Activated naive CD8-positive, alpha-beta T cell treated with anti-CD3 and anti-CD28 coated beads, Interleukin-2, amount 50 U/mL, for 24 hours (primary cell): ENCODE measurements at regions not wholly inside any gene's neighbourhood (a gene's known extent, or its start where the extent isn't known, plus 50 kb on each side); places are given as distances from the start of the nearest gene placed in this dataset.
A peak's percentile ranks its signal among the peaks of the same experiment; 100 is the strongest.

Experiments
- ATAC-seq: fragments of 150-1000 bp; cut with Tn5 transposase; one replicate; pipeline ENCODE4 v1.10.0; 2021
- DNase-seq: peaks from one replicate; pipeline ENCODE4 v3.0.0; 2021
- H3K27ac Mint-ChIP-seq: one replicate; pipeline ENCODE4 v1.8.0; 2021; ENCODE audit warnings: mild to moderate bottlenecking, mixed read lengths
- H3K27me3 Mint-ChIP-seq: one replicate; pipeline ENCODE4 v1.8.0; 2021; ENCODE audit warnings: mixed read lengths
- H3K36me3 Mint-ChIP-seq: one replicate; pipeline ENCODE4 v1.8.0; 2021; ENCODE audit warnings: low read depth, mixed read lengths
- H3K4me1 Mint-ChIP-seq: one replicate; pipeline ENCODE4 v1.8.0; 2021; ENCODE audit warnings: mixed read lengths
- H3K4me3 Mint-ChIP-seq: one replicate; pipeline ENCODE4 v1.8.0; 2021; ENCODE audit warnings: mild to moderate bottlenecking, moderate library complexity, mixed read lengths
- H3K9me3 Mint-ChIP-seq: one replicate; pipeline ENCODE4 v1.8.0; 2021; ENCODE audit warnings: mixed read lengths

DNA sequence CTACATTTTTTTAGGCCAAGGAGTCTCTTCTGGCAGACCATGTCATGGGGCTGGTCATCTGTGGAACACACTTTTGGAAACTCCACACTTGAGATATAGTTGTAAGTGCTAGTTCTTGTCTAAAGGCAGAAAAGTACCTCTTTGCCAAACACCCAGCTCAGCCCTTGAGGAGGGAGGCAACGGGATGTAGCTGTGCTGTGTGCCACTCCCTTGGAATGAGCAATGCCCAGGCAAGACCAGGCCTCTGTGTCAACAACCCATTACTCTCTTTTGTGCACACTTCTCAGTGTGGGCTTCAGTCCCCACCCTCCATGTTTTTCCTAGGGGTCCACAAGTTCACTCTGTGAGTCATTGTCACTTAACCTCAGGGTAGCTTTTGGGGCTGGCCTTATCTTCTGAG is 528.3 kb upstream of the CFAP20DC start:
- Mint-ChIP-seq H3K4me1 (no peaks in the 10 kb centered on the region), H3K4me3 (no peak overlapping the region), H3K27ac (no peak overlapping the region), H3K9me3 (peaks cover 10% of the 10 kb centered on the region), H3K27me3 (no peaks in the 10 kb centered on the region), H3K36me3 (no peaks in the 10 kb centered on the region)
- ATAC-seq: no peak
- no peak for DNase-seq

DNA sequence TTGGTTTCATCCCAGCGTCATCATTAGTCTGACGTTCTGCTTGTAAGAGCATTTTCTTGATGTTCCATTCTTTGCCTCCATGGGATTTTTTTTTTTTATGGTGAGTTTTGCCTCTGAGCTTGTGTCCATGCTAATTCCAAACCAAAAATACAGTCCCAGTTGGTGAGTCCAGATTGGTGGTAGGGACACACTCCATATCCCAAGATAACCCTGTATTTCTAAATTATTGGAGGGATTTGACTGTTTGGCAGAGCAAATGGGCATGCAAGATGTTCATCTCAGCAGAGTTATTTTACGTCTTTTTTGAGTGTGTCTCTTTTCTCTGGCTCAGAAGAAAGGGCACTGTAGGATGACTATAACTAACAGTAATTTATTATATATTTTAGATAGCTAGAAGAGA is 526.8 kb upstream of the CFAP20DC start:
- no peak overlapping the region for H3K4me3 Mint-ChIP-seq
- DNase-seq (no peak), ATAC-seq (no peak)
- H3K36me3 Mint-ChIP-seq: no peaks in the 10 kb centered on the region
- H3K9me3 Mint-ChIP-seq: no peaks in the 10 kb centered on the region
- no peak overlapping the region for H3K27ac Mint-ChIP-seq
- peaks cover 3% of the 10 kb centered on the region for H3K4me1 Mint-ChIP-seq
- H3K27me3 Mint-ChIP-seq: no peaks in the 10 kb centered on the region

DNA sequence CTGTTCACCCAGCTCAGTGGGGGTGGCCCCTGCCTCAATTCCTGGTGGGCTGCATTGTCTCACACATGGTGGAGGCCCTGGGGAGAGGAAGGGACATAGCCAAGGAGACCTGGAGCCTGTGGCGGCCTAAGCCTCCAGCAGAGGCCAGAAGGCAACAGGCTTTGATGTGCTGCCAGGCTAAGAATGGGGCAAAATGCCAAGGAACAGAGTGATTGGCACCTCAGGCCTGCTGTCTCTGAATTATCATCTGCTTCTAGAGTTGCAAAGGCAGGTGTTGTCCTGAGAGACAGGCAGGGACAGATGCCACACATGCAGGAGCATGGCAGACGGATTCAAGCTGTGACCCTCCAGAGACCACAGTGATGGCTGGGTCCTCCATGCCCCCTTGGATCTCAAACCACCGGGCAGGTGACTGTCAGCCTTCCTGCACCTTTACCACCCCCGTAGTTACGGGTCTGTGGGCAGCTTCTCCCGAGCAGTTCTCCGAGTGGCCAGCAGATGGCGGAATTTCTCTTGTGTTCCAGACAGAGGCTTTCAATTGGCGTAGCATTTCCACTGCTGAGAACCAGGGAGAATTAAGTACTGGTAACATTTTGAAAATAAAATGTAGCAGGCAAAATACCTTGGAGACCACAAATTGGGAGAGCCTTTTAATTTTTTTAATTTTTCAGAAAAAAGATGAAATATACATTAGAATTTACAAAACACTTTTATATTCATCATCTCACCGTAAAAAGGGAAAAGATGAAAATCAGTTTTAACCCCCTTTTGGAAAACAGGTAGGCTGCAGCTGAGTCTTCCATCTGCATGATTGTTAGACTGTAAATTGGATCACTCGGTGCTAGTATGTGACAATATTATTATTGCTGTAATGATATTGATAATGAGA is 525.5 kb upstream of the CFAP20DC start:
- peak; percentile 63 for ATAC-seq
- Mint-ChIP-seq H3K4me3 (no peak overlapping the region), H3K4me1 (peaks cover 3% of the 10 kb centered on the region), H3K27me3 (no peaks in the 10 kb centered on the region), H3K27ac (no peak overlapping the region), H3K36me3 (no peaks in the 10 kb centered on the region), H3K9me3 (no peaks in the 10 kb centered on the region)
- peak; percentile 90 for DNase-seq

DNA sequence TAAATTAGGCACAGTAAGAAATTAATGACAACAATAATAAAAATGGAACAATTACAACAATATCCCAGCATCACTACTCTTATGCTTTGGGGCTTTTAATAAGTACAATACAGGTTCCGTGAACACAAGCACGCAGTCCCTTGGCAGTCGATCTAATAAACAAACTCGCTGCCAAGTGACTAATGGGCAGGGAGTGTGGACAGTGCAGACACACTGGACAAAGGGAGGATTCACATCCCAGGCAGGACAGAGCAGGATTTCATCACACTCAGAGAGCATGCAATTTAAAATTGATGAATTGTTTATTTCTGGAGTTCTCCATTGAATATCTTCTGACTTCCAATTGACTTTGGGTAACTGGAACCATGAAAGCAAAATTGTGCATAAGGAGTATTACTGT is 524.1 kb upstream of the CFAP20DC start:
- Mint-ChIP-seq H3K4me1 (peaks cover 3% of the 10 kb centered on the region), H3K27ac (no peak overlapping the region), H3K27me3 (no peaks in the 10 kb centered on the region), H3K4me3 (no peak overlapping the region), H3K9me3 (no peaks in the 10 kb centered on the region), H3K36me3 (no peaks in the 10 kb centered on the region)
- ATAC-seq (no peak), DNase-seq (no peak)

DNA sequence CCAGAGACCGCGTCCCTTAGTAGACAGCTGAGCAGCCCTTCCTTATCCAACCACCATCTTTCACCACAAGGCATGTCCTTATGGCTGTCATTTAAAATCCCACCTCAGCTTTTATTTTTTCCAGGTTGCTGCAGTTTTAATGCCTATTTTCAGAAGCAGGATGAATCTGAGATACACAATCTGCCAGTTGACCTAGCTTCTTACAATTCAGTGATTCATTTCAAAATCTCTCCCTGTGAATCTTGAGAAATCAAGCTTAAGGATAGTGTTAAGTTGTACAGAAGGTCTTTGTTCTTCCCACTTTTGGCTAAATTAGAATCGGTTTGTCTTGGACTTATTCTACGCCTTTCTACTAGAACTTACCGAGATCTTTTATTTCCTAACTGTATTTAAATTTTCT is 522.3 kb upstream of the CFAP20DC start:
- no peak for ATAC-seq
- DNase-seq: no peak
- Mint-ChIP-seq H3K4me3 (no peak overlapping the region), H3K27me3 (no peaks in the 10 kb centered on the region), H3K36me3 (no peaks in the 10 kb centered on the region), H3K9me3 (no peaks in the 10 kb centered on the region), H3K4me1 (peaks cover 3% of the 10 kb centered on the region), H3K27ac (peak overlapping the region; percentile 41)

DNA sequence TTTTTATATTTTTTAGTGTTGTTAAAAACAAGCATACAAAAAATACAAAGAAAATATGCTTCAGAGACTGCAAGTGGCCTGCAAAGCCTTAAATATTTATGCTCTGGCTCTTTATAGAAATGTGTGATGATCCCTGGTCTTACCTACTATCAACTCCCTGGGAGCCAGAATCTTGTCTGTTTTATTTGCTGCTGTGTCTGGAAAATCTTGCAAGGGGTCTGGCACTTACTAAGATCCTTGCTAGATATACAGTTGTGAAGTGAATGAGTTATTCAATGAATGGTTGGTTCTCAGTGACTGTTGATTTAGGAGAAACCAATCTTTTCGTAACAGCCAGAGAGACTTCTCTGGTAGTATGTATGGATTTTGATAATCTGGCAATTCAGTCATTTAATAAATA is 521.0 kb upstream of the CFAP20DC start:
- no peaks in the 10 kb centered on the region for H3K27me3 Mint-ChIP-seq

DNA sequence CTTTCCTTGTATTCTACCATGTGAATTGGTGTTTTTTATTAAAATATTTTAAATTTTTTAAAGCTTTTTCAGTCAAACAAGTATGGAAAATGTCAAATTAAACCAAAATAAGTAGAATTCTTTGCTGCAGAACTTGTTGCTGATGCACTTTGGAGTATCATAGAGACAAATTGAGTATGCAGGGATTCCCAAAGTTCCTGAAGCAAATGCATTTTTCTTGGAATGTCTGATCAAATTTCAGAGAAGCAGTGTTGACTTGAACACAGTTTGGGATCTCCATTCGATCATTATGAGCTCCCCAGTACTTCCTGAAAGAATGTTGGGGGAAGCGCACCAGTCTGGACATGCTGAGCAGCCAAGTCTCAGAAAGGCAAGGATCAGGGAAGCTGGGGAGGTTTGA is 517.8 kb upstream of the CFAP20DC start:
- DNase-seq (no peak), ATAC-seq (no peak)
- H3K4me1 Mint-ChIP-seq: peaks cover 10% of the 10 kb centered on the region
- no peaks in the 10 kb centered on the region for H3K9me3 Mint-ChIP-seq
- no peak overlapping the region for H3K4me3 Mint-ChIP-seq
- no peaks in the 10 kb centered on the region for H3K36me3 Mint-ChIP-seq
- no peak overlapping the region for H3K27ac Mint-ChIP-seq
- H3K27me3 Mint-ChIP-seq: no peaks in the 10 kb centered on the region

More for the DNA sequence above, 521.0 kb upstream of the CFAP20DC start:
- no peak for ATAC-seq
- DNase-seq: no peak
- Mint-ChIP-seq H3K9me3 (no peaks in the 10 kb centered on the region), H3K4me1 (peaks cover 10% of the 10 kb centered on the region), H3K27ac (no peak overlapping the region), H3K4me3 (no peak overlapping the region), H3K36me3 (no peaks in the 10 kb centered on the region)

DNA sequence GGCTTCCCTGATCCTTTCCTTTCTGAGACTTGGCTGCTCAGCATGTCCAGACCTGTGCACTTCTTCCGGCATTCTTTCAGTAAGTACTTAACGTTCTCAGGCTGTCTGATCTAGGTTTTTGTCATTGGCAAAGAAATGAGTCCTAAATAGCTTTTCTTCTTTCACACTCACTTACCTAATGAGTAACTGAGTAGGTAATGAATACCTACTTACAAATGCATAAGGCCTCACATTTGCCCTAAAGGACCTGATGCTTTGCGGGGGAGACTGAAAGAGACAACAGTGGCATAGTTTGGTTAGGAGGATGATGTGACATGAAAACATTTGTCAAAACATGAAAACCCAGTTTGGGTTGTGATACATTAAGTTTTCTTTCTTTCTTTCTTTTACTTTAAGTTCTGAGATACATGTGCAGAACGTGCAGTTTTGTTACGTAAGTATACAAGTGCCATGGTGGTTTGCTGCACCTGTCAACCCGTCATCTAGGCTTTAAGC is 516.7 kb upstream of the CFAP20DC start:
- ATAC-seq (peak; percentile 59), DNase-seq (no peak)
- Mint-ChIP-seq H3K9me3 (no peaks in the 10 kb centered on the region), H3K4me1 (peaks cover 7% of the 10 kb centered on the region), H3K27ac (no peak overlapping the region), H3K27me3 (no peaks in the 10 kb centered on the region), H3K36me3 (no peaks in the 10 kb centered on the region), H3K4me3 (no peak overlapping the region)

DNA sequence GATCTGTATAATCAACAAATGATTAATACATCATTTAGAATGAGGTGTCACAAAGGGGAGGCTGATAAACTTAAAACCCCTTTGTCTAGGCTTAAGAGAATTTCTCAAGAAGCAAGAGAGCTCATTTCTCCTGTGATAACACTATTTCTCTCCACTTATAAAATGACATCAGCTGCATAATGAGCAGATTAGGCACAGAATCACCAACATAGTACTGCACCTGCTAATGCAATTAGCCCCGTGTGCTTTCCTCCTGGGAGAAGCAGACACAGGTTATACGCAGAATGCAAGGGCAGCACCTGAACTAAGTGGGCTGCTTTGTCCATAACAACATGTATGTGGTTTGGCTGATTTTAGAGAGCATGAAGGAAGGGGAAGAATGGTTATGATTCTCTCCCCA is 515.3 kb upstream of the CFAP20DC start:
- no peaks in the 10 kb centered on the region for H3K9me3 Mint-ChIP-seq
- no peak overlapping the region for H3K4me3 Mint-ChIP-seq
- ATAC-seq (no peak), DNase-seq (no peak)
- no peak overlapping the region for H3K27ac Mint-ChIP-seq
- H3K36me3 Mint-ChIP-seq: no peaks in the 10 kb centered on the region
- H3K27me3 Mint-ChIP-seq: no peaks in the 10 kb centered on the region
- H3K4me1 Mint-ChIP-seq: peaks cover 11% of the 10 kb centered on the region

DNA sequence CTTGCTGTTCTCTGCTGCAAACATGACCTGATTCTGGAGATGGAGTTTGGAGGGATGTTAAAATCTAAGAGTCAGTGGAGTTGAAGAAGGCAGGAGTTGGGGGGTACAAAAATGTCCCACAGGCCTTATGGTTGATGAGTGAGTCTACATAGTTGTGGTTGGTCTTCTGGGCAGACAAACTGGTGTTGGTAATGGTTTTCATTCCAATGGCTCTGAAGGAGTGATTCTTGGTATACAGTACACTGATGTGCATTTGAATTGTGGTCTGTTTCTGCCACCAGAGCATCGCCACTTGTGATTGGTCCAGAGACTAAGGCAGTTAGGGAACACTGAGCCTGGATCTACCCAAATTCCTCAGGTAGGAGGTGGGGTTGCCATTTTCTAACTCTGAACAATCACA is 514.1 kb upstream of the CFAP20DC start:
- ATAC-seq (no peak), DNase-seq (no peak)
- Mint-ChIP-seq H3K27ac (no peak overlapping the region), H3K9me3 (no peaks in the 10 kb centered on the region), H3K4me1 (peaks cover 23% of the 10 kb centered on the region), H3K27me3 (no peaks in the 10 kb centered on the region), H3K4me3 (no peak overlapping the region), H3K36me3 (no peaks in the 10 kb centered on the region)

DNA sequence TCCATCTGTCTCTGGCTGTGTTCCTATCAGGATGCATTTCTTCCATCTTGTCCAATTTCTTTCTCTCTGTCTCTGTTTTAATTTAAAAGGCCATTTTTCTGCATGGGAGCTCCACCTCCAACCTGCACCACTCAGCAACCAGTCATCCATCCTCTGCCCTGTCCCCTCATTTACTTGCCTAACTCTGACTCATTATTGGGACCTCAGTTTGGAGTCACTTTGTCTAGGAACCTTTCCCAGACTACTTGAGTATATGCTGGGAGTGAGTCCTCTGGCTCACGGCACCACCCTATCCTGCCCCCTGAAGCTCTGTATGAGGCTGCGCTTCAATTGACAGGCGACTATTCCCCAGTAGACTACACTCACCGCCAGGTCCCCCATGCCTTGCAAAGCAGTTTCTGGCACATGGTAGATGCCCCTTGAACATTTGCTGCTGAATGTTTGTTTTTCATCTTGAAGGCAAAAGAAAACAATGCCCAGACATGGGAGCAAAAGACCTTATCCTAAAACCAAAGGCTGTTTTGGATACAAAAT is 513.3 kb upstream of the CFAP20DC start:
- Mint-ChIP-seq H3K9me3 (no peaks in the 10 kb centered on the region), H3K36me3 (no peaks in the 10 kb centered on the region), H3K4me3 (no peak overlapping the region), H3K27ac (no peak overlapping the region), H3K27me3 (no peaks in the 10 kb centered on the region), H3K4me1 (peaks cover 26% of the 10 kb centered on the region)
- DNase-seq (no peak), ATAC-seq (no peak)

DNA sequence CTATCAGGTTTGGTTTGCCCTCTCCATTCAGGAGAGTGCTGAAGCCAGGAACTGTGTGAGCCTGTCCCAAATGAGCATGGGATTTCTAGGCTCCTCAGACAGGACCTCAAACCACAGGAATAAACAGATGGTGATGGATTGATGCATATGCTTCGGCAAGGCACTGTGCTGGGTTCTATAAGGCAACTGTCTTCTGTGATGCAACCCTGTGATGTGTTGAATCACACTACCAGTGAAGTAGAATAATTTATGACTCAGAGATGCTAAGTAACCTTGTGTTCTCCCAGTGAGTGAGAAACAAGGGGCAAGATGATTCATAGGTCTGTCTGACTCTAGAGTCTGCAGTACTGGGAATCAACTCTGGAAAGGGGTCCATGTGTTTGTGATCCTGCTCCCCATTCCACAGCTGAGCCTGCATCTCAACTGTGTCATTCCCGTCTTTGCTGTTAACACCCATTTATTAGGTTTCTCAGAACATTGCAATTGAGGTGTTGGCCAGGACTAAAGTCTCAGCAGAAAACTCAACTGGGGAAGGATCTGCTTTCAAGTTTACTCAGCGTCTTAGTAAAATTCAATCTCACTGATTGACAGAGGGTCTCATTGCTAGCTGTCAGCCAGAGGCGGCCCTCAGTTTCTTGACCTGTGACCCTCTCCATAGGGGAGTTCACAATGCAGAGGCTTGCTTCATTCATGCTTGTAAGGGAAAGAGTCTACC is 510.1 kb upstream of the CFAP20DC start:
- ATAC-seq (peak; percentile 98), DNase-seq (peak; percentile 30)
- Mint-ChIP-seq H3K4me3 (no peak overlapping the region), H3K36me3 (no peaks in the 10 kb centered on the region), H3K27ac (peak overlapping the region; percentile 93), H3K4me1 (peaks cover 20% of the 10 kb centered on the region), H3K9me3 (peaks cover 5% of the 10 kb centered on the region), H3K27me3 (no peaks in the 10 kb centered on the region)

DNA sequence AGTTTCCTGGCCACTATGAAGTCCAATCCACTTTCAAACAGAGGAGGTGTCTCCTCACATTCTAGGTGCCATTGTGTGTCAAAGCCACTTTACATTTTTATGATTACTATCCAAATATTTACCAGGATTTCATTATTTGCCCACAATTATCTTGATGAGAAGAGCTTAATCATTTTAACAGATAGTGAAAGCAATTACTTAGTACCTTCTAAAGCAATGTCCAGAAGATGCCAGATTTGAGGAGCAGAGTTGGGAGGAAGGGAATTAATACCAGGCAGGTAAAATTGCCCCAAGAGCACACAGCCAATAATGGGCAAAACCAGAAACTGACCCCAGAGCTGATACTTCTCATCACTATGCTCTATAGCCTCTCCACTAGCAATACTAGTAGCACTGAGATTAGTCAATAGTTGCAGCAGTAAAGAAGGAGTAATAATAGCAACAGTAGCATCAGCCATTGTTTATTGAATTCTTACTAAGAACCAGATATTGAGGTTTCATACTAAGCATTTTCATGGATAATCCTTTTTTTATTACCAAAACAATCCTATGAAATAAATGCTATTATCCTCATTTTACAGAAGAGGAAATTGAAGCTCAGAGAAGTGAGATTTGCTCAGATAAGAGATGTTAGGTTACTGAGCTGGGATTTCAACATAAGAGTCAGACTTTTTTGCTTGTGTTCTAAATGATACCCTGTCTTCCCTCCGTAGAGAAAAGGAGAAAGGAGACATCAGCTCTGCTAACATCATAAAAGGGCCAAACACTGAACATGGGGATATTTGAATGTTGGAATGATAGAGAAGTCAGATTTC is 509.3 kb upstream of the CFAP20DC start:
- Mint-ChIP-seq H3K4me1 (peaks cover 20% of the 10 kb centered on the region), H3K27me3 (no peaks in the 10 kb centered on the region), H3K9me3 (peaks cover 9% of the 10 kb centered on the region), H3K36me3 (no peaks in the 10 kb centered on the region), H3K4me3 (no peak overlapping the region), H3K27ac (peak overlapping the region; percentile 93)
- DNase-seq (no peak), ATAC-seq (peak; percentile 5)

DNA sequence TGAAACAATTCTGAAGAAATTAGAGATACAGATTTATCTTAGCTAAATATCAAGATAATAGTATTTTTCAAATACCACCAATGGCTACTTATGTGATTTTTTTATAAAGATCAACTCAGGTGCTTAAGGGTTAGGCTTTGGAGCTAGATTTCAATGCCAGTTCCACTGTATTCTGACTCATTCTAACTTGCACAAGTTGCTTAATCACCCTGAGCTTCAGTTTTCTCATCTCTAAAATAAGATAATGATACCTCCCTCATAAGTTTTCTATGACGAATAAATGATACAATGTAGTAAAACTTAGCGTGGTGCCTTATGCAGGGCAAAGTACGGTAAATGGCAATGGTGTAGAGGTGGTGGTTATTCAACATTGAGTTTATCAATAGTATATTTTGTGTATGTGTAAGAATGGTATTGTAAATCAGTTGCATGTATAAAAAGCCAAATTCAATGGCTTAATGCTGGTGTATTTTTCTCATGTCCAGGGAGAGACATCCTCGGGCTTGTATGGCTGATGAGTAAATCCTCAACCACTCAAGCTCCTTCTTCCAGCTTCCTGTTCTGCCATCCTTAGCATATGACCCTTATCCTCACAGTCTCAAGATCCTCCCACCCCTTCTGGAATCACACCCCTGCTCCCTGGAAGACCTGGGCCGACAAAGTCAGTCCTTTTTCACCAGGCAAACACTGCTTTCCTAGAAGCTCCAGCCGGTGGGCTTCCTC is 505.9 kb upstream of the CFAP20DC start:
- ATAC-seq (no peak), DNase-seq (no peak)
- no peak overlapping the region for H3K27ac Mint-ChIP-seq
- H3K9me3 Mint-ChIP-seq: peaks cover 9% of the 10 kb centered on the region
- no peaks in the 10 kb centered on the region for H3K36me3 Mint-ChIP-seq
- peaks cover 2% of the 10 kb centered on the region for H3K27me3 Mint-ChIP-seq
- H3K4me1 Mint-ChIP-seq: peaks cover 20% of the 10 kb centered on the region
- H3K4me3 Mint-ChIP-seq: no peak overlapping the region
